Fibroblast of lung (primary cell): ENCODE measurements at regions not wholly inside any gene's neighbourhood (a gene's known extent, or its start where the extent isn't known, plus 50 kb on each side); places are given as distances from the start of the nearest gene placed in this dataset.

Experiments used
- DNase-seq, 2 donors: peaks; one replicate each; pipeline versions ENCODE4 v3.0.0 to v3.0.0-alpha.2; 2010; ENCODE audit warnings: low read depth in 2 of 2
- H2AFZ ChIP-seq: 2 replicates; pipeline ENCODE4 v1.5.1; 2012; ENCODE audit warnings: low read length, control low read depth, inconsistent platforms
- H3K27ac ChIP-seq: 2 replicates; pipeline ENCODE4 v1.5.1; 2011; ENCODE audit warnings: low read length, control low read depth; ENCODE audit not compliant: insufficient read depth
- H3K27me3 ChIP-seq: 2 replicates; pipeline ENCODE4 v1.5.1; 2011; ENCODE audit warnings: mild to moderate bottlenecking, low read length; ENCODE audit not compliant: control insufficient read depth, insufficient read depth
- H3K36me3 ChIP-seq: 2 replicates; pipeline ENCODE4 v1.5.1; 2011; ENCODE audit warnings: low read length; ENCODE audit not compliant: control insufficient read depth, insufficient read depth
- H3K4me1 ChIP-seq: 2 replicates; pipeline ENCODE4 v1.5.1; 2011; ENCODE audit warnings: low read length; ENCODE audit not compliant: control insufficient read depth, insufficient read depth; ENCODE audit errors: extremely low read depth
- H3K4me2 ChIP-seq: 2 replicates; pipeline ENCODE4 v1.5.1; 2011; ENCODE audit warnings: low read length, control low read depth; ENCODE audit not compliant: insufficient read depth; ENCODE audit errors: extremely low read depth
- H3K4me3 ChIP-seq, 4 experiments: fragments of 200-600 bp in 1 of 4; sonication (generic) in 1 of 4; replicated peaks in 1 of 4; 2 replicates each; pipeline ENCODE4 v1.5.1; 2011 to 2016; ENCODE audit warnings: low read length in 4 of 4, low read depth in 3 of 4, mild to moderate bottlenecking in 3 of 4, control low read depth in 2 of 4, inconsistent platforms in 1 of 4, mixed read lengths in 1 of 4; ENCODE audit not compliant: insufficient read depth in 1 of 4; ENCODE audit errors: control extremely low read depth in 1 of 4
- H3K79me2 ChIP-seq: 2 replicates; pipeline ENCODE4 v1.5.1; 2012; ENCODE audit warnings: mild to moderate bottlenecking, low read length, inconsistent platforms; ENCODE audit not compliant: control insufficient read depth, insufficient read depth
- H3K9ac ChIP-seq: 2 replicates; pipeline ENCODE4 v1.5.1; 2011; ENCODE audit warnings: mild to moderate bottlenecking, low read length, control low read depth; ENCODE audit not compliant: insufficient read depth
- H3K9me3 ChIP-seq: 2 replicates; pipeline ENCODE4 v1.5.1; 2012; ENCODE audit warnings: low read depth, low read length; ENCODE audit not compliant: control insufficient read depth, insufficient read depth
- H4K20me1 ChIP-seq: 2 replicates; pipeline ENCODE4 v1.5.1; 2011; ENCODE audit warnings: low read length; ENCODE audit not compliant: control insufficient read depth, insufficient read depth; ENCODE audit errors: extremely low read depth
- EZH2 ChIP-seq: IDR thresholded peaks from 2 replicates; pipeline ENCODE4 v1.5.1; 2012; ENCODE audit warnings: low read length, control low read depth, mild to moderate bottlenecking; ENCODE audit errors: missing control alignments
- TF ChIP-seq, protein P1 (sequence below), 2 donors: IDR thresholded peaks in 1 of 2; conservative IDR thresholded peaks in 1 of 2; 1 replicate in 1 of 2; 2 replicates in 1 of 2; pipeline ENCODE4 v1.5.1; 2011 to 2012; ENCODE audit warnings: low read length in 2 of 2, control low read depth in 1 of 2, inconsistent platforms in 1 of 2, low read depth in 1 of 2, mild to moderate bottlenecking in 1 of 2

DNA sequence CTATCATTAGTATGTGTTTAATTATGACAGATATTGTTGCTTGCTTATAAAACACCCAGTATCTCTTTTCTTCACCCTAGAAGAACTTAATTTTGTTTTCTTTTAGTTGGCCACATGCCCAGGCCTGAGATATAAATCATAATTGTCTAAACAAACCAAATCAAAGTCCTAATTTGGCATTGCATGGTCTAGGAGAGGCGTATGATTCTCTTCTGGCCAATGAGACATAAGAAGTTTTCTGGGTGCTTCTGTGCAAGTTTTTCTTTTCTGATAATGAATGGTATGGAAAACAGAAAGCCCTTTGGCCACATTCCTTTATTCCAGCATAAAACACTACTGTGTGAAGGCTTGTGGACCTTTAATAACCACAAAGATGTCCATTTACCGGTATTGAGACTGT, 192.9 kb upstream of the CTSO start:
- Histone ChIP-seq H3K27ac (no peak overlapping the region), H3K79me2 (no peaks in the 10 kb centered on the region), H3K4me1 (no peaks in the 10 kb centered on the region), H3K27me3 (no peaks in the 10 kb centered on the region), H2AFZ (no peak overlapping the region), H3K4me2 (no peak overlapping the region), H3K9ac (no peak overlapping the region), H4K20me1 (no peaks in the 10 kb centered on the region), H3K4me3 (no peak overlapping the region), H3K9me3 (no peaks in the 10 kb centered on the region), H3K36me3 (no peaks in the 10 kb centered on the region)
- DNase-seq = peak; percentile 64 to 66
- TF ChIP-seq, protein P1, sequence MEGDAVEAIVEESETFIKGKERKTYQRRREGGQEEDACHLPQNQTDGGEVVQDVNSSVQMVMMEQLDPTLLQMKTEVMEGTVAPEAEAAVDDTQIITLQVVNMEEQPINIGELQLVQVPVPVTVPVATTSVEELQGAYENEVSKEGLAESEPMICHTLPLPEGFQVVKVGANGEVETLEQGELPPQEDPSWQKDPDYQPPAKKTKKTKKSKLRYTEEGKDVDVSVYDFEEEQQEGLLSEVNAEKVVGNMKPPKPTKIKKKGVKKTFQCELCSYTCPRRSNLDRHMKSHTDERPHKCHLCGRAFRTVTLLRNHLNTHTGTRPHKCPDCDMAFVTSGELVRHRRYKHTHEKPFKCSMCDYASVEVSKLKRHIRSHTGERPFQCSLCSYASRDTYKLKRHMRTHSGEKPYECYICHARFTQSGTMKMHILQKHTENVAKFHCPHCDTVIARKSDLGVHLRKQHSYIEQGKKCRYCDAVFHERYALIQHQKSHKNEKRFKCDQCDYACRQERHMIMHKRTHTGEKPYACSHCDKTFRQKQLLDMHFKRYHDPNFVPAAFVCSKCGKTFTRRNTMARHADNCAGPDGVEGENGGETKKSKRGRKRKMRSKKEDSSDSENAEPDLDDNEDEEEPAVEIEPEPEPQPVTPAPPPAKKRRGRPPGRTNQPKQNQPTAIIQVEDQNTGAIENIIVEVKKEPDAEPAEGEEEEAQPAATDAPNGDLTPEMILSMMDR (conservative IDR thresholded peaks at IDR 0.05 in 1 of 2, IDR thresholded peaks at IDR 0.05 in 1 of 2; ENCODE audit: low read depth in 1 of 2, low read length in 2 of 2) = no peak
- TF ChIP-seq EZH2 = no peak

DNA sequence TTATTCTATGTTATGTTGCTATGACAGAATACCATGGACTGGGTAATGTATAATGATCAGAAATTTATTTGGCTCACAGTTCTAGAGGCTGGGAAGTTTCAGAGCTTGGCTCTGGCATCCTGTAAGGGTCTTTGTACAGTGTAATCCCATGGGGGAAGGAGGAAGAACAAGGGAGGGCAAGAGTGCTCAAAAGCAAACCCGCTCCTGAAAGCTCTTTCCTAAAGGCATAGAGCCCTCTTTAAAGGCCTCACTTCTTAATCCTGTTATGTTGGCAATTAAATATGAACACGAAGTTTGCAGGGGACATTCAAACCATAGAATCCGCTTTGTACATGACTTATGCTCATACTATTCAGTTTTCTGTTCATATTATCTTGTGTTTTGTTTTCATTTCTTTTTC, 191.3 kb upstream of the CTSO start:
- Histone ChIP-seq H2AFZ (no peak overlapping the region), H3K4me1 (no peaks in the 10 kb centered on the region), H3K27me3 (no peaks in the 10 kb centered on the region), H3K9ac (no peak overlapping the region), H4K20me1 (no peaks in the 10 kb centered on the region), H3K79me2 (no peaks in the 10 kb centered on the region), H3K27ac (no peak overlapping the region), H3K36me3 (no peaks in the 10 kb centered on the region), H3K4me2 (no peak overlapping the region), H3K9me3 (no peaks in the 10 kb centered on the region), H3K4me3 (no peak overlapping the region)
- no peak for DNase-seq
- TF ChIP-seq, protein P1 (conservative IDR thresholded peaks at IDR 0.05 in 1 of 2, IDR thresholded peaks at IDR 0.05 in 1 of 2; ENCODE audit: low read depth in 1 of 2, low read length in 2 of 2) = no peak
- TF ChIP-seq EZH2 = no peak

DNA sequence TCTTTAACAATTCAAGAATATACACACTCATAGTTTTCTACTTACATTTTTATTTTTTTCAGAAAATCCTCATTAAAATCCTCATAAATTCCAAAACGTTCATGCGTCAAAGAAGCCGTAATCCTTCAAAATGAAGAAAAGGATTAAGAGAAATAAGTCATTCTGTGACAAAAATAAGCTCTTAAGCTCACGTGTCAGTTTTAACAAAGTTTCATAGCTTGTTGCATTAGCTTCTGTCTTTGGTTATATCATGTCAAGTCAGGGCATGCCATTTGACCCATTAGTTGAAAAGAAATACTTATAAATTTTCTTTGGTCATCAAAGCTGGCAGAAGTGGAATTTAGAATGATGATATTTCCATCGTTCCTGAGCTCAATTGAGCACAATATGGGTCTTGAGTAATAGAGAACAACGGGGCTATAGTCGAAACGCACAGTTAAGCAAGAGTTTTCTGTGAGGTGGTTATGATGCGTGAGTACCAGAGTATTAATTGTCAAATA, 185.2 kb upstream of the CTSO start:
- Histone ChIP-seq H3K79me2 (no peaks in the 10 kb centered on the region), H3K4me1 (no peaks in the 10 kb centered on the region), H3K9ac (no peak overlapping the region), H3K27ac (no peak overlapping the region), H3K36me3 (no peaks in the 10 kb centered on the region), H3K27me3 (no peaks in the 10 kb centered on the region), H3K4me3 (no peak overlapping the region), H4K20me1 (no peaks in the 10 kb centered on the region), H2AFZ (no peak overlapping the region), H3K9me3 (no peaks in the 10 kb centered on the region), H3K4me2 (no peak overlapping the region)
- TF ChIP-seq, protein P1 (conservative IDR thresholded peaks at IDR 0.05 in 1 of 2, IDR thresholded peaks at IDR 0.05 in 1 of 2; ENCODE audit: low read depth in 1 of 2, low read length in 2 of 2) = no peak
- no peak for TF ChIP-seq EZH2
- no peak for DNase-seq
